PFSK-1 (cell line): ENCODE measurements at regions not wholly inside any gene's neighbourhood (a gene's known extent, or its start where the extent isn't known, plus 50 kb on each side); places are given as distances from the start of the nearest gene placed in this dataset.

Experiments used
- POLR2AphosphoS5 ChIP-seq: IDR thresholded peaks from 2 replicates; pipeline ENCODE4 v1.6.1; 2012; ENCODE audit warnings: low read depth, mild to moderate bottlenecking, control low read depth, low read length, moderate library complexity
- REST ChIP-seq, 2 experiments: IDR thresholded peaks; 2 replicates each; pipeline versions ENCODE4 v1.6.1 to v1.8.0; 2011 to 2012; ENCODE audit warnings: low read depth in 2 of 2, low read length in 2 of 2, control low read depth in 1 of 2, inconsistent platforms in 1 of 2, mild to moderate bottlenecking in 1 of 2, moderate library complexity in 1 of 2; ENCODE audit not compliant: insufficient read depth in 1 of 2
- TAF1 ChIP-seq: IDR thresholded peaks from 2 replicates; pipeline ENCODE4 v1.6.1; 2012; ENCODE audit warnings: low read length, control low read depth, borderline replicate concordance; ENCODE audit not compliant: insufficient read depth

- TF ChIP-seq POLR2AphosphoS5 = no peak
- no peak for TF ChIP-seq REST (IDR thresholded peaks at IDR 0.05; ENCODE audit: insufficient read depth in 1 of 2, low read depth in 2 of 2, low read length in 2 of 2)
- no peak for TF ChIP-seq TAF1
Observed at GRCh38 chr22:22408731-22409696, 99.5 kb downstream of the ZNF280B start.
